HG03064 (cell line): ENCODE measurements at regions not wholly inside any gene's neighbourhood (a gene's known extent, or its start where the extent isn't known, plus 50 kb on each side); places are given as distances from the start of the nearest gene placed in this dataset.

Experiments
- ATAC-seq: cut with Tn5 transposase; IDR thresholded peaks from one replicate; pipeline ENCODE4 v1.9.1; 2021; ENCODE audit warnings: low read depth; ENCODE audit not compliant: unreplicated experiment

DNA sequence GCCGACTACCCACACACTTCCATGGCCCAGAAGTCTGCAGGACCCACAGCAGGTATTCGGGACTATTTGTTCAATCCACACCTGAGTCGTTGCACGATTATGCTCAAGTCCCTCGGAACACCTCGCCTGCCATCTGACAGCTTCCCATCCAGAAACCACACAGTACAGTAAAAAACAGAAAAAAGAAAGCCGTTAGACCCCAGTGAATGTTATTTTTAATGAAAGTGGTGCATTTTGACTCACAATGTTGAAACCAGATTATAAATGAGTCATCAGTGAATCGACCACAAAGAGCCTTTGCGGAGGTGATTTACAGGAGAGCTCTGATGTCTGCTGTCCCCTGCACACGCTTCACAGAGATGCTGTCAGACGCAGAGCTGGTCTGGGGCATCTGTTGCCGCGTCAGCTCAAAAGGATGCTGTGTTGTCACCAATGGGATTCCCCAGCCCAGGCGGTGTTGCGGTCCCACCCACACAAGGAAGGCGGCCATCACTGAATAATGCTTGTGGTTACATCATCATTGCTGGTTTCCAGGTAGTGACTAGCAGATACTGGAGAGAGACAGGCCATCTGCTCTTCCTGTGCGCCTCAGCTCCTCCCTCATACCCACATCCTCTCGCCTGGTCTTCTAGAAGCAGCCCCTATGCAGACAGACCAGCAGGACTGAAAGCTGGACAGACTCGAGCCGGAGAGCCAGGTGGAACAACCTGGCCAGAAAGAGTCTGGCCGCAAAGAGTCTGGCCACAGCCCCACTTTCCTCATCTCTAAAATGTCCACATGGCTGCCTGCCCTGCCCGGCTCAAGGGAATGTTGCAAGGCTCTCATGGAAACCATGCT, 116.8 kb downstream of the TOMM20 start:
- peak; percentile 73 for ATAC-seq

DNA sequence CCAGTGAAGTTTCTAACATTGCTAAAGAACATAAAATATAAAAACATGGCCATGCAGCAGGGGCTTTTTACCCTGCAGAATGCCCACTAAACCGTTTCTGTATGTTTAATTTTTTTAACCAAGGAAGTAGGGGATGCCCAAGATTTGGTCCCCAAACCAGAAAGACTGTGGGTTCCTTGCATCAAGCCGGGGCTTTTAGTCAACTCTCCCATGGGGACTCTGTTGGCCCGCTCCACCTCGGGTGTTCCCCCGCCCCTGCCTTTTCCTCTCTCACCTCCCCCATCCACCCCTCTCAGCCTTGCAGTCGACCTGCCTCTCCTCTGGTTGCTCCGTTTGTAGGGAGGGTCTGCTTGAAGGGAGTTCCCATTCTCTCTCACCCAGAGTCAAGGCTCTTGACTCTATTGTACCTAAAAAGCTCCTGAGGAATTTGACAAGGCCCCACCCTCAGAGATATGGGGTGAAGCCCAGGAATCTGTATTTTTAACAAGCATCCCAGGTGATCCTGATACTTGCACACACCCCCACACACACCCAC, 117.5 kb downstream of the TOMM20 start:
- no peak for ATAC-seq

DNA sequence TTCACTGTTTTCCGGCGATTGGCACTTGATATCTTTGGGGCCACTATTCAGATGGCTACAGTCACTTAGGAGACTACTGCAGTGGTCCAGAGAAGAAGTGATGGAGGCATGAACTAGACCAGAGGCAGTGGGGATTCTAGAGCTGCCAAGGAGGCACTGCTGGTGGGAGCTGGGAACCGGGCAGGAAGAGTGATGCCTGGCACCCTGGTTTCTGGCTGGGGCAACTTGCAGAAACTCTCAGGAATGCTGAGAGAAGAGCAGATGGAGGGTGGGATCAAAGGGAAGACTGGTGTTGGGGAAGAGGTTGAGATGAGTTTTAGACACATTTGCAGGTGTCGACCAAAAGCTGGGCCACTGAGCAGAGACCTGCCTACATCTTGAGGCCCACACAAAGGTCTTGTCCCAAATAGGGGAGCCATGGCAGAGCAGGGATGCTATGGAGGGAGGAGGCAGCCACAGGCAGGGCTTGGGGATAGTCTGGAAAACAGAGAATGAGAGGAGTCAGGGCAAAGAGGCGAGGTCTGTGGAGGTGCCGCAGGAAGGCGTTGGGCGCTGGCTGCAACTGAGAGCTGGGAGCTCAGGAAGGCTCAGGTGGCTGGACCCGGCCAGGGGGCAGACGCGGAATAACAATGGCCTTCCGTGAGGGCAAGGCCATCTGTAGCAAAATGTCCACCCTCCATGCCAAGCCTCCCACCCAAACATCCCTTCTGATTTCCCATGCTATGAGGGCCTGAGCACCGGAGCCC, 118.9 kb downstream of the TOMM20 start:
- no peak for ATAC-seq

DNA sequence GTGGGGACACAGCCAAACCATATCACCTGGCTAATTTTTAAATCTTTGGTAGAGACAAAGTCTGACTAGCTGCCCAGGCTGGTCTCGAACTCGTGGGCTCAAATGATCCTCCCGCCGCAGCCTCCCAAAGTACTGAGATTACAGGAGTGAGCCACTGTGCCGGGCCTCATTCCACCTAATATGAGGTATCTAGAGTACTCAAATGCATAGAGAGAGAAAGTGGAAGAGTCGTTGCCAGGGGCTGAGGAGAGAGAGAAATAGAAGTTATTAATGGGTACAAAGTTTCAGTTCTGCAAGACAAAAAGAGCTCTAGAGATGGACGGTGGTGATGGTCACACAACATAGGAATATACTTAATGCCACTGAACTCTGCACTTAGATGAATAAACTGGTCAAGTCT, 119.6 kb downstream of the TOMM20 start:
- ATAC-seq: no peak

DNA sequence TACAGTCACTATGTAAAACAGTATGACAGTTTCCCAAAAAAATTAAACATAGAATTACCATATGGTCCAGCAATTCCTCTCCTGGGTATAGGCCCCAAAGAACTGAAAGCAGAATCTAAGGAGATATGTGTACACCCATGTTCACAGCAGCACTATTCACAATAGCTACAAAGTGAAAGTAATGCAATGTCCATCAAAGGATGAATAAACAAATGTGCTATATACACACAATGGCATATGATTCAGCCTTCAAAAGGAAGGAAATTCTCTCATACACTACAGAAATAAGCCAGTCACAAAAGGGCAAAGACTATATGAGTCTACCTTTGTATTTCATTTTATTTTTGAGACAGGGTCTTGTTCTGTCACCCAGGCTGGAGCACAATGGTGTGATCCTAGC, 120.4 kb downstream of the TOMM20 start:
- no peak for ATAC-seq

DNA sequence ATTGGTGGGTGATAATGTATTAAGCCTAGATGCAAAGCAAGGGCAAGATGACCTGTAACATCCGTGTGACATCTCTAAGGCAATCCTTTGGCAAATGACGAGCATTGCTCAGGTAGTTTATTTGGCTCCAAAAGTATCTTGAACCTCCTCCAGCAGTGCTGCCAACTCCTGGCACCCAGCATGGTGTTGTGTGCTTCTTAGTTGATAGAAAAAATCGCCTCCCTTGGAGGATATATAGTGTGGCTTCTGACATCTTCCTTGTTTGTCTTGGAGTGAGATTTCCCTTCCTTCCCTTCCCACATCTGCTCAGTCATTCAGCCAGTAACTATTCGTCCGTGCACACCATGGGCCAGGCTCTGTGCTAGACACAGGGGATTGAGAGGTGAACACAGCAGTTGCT, 121.8 kb downstream of the TOMM20 start:
- ATAC-seq: no peak

DNA sequence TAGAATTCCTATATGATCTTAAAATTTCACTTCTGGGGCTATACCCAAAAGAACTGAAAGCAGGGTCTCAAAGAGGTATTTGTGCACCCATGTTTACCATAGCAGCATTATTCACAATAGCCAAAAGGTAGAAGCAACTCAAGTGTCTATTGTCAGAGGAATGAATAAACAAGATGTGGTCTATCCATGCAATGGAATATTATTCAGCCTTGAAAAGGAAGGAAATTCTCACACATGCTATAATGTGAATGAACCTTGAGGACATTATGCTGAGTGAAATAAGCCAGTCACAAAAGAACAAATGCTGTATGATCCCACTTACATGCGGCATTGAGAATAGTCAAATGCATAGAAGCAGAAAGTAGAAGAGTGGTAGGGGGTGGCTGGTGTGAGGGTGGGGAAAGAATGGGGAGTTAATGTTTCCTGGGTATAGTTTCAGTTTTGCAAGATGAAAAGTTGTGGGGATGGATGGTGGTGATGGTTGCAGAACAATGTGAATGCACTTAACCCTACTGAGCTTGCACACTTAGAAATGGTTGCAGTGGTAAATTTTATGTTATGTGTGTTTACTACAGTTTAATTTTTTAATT, 122.4 kb downstream of the TOMM20 start:
- no peak for ATAC-seq

DNA sequence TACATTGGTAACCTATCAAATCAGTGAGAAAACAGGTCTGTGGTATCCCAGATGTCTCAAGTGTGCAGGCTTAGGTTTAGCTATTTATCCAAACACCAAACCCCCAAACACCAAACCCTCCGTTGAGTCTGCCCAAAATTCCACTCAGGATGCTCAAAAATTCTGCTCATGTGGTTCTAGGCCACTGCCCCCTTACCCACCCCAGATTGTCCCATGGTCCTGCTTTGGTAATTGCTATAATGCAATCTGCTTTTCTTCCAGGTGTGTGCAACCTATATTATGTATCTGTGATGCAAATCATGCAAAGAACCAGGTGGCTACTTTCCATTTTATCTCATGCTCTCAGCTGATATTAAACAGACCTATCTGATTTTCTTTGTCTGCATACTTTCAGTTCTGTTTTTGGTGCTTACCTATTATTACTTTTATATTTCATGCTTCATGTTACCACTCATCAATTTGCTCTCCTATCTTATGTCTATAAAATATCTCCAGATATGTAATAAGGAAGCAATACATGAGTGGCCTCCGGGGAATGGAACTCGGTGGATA, 123.7 kb downstream of the TOMM20 start:
- no peak for ATAC-seq

DNA sequence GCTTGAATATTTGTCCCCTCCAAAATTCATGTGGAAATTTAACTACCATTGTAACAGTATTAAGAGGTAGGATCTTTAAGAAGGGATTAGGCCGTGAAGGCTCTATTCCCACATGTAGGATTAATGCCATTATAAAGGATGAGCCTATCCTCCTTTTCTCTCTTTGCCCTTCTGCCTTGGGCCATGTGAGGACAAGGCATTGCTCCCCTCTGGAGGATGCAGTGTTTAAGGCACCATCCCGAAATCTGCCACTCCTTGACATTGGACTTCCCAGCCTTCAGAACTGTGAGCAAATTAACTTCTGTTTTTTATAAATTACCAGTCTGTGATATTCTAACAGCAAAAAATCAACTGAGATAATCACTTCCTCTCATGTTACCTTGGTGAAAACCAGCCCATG, 124.4 kb downstream of the TOMM20 start:
- ATAC-seq: no peak

DNA sequence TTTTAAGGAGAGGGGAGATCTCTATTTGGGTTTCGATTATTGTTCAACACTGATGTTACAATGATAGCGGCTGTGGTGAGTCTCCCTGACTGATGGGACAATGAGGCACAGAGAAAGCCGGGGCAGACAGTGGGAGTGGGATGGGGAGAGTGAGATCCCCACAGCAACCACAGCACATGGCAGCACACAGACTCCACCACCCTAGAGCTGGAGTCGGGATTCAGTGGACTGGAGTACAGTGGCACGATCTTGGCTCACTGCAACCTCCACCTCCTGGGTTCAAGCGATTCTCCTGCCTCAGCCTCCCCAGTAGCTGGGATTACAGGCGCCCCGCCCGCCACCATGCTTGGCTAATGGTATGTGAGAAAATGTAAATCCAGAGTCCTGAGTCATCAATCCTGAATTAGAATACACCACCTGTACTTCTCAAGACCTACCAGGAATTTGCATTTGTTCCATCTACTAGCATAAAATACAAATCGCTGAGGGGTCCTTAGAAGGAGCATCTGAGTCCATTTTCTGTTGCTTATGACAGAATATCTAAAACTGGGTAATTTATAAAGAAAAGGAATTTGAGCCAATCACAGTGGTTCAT, 125.8 kb downstream of the TOMM20 start:
- ATAC-seq: no peak

DNA sequence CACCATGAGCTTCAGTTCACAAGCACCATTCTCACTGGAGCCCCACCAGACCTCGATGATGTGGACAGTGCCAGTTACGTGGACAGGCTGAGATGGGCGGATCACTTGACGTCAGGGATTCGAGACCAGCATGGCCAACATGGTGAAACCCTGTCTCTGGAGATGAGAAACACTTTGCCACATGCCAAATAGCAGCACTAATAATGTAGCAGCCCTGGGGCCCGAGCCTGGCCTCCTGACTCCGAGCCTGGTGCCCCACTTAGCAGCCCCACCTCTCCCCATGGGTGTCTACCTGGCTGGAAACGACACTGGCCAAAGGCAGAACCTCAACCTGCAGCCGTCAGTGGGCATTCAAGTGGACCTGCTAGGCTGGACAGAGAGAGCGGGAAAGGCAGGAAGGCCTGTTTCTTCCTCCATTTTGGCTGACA, 129.1 kb downstream of the TOMM20 start:
- ATAC-seq: no peak

DNA sequence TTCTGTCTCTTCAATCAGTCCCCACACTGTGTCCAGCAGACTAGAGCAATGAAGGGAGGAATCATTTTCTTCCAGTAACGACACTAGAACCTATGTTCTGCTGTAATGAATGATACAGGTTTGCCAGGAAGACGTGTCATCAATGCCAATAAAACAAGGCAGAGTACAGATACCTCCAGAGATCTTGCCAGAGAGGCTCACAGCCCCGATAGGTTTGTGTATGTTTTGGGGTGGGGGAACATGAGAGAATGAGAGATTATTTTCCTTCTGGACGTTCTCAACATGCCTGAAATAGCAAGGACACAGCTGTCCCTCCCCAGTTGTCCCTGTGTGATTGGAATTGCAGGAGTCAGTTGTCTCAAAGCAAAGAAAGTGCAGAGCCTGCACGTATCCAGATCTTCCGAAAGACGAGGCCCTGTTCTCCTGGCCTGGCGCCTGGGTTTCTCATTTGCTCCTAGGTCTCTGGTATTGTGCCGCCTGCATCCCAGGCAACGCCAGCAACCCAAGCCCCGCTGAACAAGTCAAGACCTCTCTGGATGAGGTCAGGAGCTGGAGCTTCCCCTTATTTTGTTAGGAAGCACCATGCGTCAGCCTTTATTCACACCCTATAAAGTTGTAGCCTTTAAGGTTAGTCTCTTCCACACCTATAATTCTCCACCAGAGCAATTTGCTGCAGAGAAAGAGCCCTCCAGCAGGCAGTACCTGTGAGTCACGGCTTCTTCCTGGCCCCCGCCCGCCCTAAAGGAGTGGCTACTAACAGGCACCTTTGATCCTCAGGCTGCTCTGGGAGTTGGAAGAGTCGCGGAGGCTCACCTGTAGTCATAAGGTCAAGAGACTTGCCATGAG, 130.5 kb downstream of the TOMM20 start:
- ATAC-seq: no peak

DNA sequence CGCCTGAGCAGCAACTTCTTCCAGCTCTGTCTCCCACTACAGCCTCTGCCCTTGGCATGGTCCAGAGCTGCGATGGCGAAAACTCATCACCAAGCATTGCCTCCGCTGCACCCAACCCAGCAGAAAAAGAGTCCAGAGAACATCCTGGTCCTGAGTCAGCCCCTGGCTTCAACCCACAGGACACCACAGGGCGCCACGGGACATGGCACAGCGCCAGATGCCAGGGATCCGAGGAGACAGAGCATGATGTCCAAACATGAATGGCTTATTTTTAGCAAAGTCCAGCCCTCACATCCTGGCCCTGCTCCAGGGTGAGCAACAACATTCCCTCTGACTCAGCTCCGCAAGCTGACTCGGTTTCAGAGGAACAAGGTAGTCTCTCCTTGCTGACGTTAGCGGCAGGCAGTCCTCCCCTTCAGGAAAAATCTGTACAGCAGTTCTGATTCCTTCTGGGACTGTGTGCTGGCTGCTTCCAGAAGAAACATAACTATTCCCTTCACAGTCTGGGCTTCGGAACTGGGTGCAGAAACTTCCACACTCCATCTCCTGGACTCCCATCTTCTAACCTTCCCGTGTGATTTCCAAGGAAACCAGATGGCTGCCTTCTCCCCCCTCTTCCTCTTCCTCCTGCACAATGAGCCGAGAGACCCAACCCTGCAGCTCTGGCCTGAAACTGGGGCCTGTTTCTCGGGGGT, 131.3 kb downstream of the TOMM20 start:
- ATAC-seq: no peak

DNA sequence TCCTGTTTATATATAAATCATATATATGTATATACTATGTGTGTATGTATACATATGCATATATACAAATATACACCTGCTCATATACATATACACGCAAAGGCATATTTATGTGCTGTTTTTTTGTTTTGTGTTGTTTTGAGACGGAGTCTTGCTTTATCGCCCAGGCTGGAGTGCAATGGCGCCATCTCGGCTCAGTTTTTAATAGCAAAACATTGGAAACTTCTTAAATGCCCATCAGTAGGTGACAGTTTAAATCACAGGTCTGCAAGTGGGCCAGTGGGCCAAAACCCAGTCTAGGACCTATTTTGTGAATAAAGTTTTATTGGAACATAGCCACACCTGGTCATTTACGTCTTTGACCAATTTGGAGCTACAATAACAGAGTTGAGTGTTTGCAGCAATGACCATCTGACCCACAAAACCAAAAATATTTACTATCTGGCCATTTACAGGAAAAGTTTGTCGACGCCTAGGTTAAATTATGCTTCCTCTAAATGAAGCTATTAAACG, 132.3 kb downstream of the TOMM20 start:
- no peak for ATAC-seq

DNA sequence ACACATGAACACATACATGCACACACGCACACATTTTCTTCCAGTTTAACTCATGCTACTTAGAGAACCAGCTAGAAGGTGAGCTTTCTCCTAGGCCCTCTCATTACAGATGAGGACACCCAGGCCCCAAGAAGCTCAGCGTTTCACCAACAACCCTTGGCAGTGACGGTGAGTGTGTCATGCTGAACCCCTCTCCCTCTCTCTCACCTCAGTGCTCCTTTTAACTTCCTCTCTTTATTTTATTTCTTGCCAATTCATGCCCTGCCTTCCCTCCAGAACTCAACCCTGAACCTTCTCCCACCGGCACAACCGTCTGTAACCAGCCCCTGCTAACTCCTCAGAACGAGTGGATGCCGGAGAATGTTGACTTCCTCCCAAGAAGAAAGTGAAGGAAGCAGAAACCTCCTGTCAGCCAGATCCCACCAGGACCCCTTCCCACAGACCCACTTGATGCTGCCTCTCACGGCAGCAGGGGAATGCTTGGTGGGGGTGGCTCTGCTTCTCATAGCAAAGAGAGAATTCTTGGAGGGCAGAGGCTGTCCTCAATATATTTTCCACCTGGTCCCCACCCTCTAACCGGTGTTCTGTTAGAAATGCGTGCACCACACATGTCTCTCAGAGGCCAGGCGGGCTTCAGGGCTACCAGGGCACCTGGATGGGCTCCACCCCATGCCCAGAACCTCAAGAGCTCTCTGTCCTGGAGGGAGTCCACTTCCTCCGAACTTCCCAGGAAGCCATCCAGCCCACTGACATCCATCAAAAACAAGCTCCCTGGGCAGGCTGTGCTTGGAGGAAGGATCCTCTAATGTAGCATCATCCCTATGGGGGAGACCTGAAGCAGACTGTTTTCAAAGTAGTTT, 134.0 kb downstream of the TOMM20 start:
- ATAC-seq: no peak

DNA sequence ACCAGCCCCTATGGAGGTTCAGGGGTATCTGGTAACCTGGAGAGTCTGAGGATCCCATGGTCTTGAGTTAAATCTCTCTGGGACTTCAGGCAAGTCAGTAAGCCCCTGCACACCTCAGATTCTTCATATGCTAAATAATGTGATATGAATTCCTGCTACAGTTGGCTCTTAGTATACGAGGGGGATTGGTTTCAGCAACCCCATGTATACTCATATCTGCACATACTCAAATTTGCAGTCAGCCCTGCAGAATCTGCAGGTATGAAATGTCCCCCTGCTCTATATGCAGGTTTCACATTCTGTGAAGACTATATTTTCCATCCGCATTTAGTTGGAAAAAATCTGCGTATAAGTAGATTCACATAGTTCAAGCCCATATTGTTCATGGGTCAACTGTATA, 136.6 kb downstream of the TOMM20 start:
- ATAC-seq: no peak

DNA sequence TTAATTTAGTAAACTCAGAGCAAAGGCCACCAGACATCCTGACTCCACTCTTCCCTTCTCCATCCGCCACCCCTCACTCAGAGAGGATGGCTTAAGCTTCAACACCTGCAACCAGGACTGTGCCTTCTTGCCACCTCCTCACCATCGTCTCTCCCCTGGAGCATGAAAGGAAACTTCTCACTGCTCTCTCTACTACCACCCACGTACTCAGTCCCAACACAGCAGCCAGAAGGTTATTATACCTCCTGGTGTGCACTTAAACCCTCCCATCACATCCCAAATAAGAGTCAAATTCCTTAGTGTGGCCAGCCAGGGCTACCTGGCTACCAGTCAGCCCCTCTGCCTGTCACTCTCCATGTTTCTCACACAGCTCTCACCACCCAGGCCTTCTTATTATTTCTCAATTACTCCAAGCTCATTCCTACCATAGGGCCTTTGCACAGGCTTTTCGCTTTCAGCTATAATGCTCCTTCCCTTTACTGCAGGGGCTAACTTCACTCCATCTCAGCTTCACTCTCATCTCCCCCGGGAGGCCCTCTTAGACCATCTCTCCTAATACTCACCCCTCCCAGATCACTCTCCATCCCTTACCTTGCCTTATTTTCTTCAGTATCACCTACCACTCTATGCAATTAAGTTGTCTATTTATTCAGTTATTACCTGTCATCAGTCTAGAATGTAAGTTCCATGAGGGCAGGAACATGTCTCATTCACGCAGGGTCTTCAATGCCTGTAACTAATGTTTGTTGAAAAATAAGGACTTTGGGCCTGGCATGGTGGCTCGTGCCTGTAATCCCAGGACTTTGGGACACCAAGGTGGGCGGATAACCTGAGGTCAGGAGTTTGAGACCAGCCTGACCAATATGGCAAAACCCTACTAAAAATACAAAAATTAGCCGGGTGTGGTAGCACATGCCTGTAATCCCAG, 137.5 kb downstream of the TOMM20 start:
- no peak for ATAC-seq
